GM21526 (cell line): ENCODE measurements at regions not wholly inside any gene's neighbourhood (a gene's known extent, or its start where the extent isn't known, plus 50 kb on each side); places are given as distances from the start of the nearest gene placed in this dataset.
"Not testable (repeated sequence)": the region's sequence is repeated elsewhere in the genome, so short reads cannot be mapped to it uniquely, and the experiment has no call there.

Source experiments
- ATAC-seq: cut with Tn5 transposase; IDR thresholded peaks from one replicate; pipeline ENCODE4 v1.9.1; 2021; ENCODE audit warnings: moderate library complexity; ENCODE audit not compliant: unreplicated experiment, low FRiP score

DNA sequence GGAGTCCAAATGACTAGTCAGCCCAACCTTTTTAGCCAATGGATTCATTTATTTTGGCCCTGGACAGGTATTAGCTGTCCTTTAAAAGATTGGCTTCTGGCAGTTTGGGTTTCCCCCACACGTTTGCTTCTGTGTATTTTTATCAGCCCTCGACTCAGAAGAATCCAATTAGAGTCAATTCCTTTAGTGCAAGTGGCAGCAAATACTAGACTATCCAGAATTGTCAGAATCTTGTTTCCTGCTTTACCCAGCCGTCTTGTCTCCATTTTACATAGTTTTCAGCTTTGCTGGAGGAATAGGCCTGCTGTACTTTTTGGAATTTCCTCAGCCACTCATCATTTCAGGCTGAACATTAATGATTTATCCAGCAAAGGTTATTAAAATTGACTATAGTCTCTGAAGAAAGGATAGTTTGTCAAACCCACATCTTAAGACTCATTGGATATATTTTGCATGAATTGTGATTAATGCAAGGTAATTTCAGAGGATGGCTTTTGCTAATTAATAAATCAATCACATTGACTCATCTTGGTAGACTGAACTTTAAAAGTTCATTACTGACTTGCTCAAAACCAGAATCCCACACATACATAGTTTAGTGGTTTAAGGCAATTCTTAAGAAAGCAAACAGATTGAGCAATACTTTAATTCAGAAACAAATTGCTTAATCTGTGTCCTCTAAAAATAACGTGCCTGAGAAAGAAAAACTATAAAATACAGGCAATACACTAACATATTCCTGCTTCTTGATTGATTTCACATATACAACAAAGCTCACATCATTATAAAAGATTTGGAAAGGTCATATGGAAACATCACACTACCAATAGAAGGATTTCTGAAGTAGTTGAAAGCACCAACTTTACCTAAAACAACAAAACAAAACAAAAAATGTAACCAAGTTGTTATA lies 62.9 kb upstream of the ZNF217 start:
- ATAC-seq, result no peak

DNA sequence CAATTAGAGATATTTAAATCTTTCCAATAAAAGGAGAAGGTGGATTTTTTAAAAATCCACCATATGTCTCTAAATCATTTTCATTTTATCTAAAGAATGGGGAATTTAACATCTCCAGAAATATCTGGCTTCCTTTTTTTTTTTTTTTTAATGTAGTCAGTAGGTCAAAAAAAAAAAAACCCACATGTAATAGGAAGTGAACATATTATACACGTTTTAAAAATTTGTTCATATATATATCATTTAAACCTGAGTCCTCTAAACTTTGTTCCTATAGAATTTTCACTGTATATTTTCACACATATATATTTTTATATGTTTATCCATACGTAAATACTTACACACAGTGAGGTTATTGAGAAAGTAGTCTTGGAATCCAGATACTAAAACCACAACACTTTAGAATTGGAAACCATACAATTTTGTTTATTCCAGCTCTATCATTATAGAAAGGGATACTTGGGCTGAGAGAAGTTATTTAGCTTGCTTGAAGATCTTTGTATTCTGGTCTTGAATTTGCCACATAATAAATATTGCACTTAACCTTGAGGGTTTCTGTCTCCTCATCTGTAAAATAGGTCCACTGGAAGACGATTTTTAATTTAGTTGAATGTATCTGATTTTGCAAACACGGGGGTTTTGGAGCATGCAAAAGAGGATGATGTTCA lies 62.1 kb upstream of the ZNF217 start:
- ATAC-seq, result no peak

DNA sequence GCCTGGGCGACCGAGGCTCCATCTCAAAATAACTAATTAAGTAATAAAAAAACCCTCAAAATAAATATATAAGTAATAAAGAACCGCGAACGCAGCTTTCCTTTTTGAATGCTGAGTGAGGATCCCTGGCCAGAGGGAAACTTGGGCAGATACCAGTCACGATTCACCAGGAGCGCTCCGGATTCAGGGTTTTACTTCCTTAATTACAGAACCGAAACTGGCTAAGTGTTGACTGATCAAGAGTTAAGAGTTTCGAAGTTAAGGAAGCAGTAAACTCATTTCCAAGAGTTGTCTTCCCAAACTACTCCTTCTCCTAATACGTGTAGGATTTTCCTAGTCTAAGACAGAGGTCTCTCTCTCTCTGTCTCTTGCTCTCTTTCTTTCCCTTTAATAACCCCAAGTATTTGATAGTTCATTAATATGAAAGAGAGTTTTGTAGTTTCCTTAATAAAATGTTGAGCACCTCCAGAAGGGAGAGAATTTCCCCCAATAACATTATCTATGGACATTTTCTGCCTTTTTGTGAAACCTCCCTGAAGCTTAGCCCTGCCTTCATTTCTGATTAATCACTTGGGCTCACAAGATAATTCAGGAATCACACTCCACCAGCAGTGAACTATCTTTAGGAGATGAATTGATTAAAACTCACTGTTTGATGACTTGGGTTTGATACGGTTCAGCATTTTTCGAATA lies 61.4 kb upstream of the ZNF217 start:
- ATAC-seq, result no peak

DNA sequence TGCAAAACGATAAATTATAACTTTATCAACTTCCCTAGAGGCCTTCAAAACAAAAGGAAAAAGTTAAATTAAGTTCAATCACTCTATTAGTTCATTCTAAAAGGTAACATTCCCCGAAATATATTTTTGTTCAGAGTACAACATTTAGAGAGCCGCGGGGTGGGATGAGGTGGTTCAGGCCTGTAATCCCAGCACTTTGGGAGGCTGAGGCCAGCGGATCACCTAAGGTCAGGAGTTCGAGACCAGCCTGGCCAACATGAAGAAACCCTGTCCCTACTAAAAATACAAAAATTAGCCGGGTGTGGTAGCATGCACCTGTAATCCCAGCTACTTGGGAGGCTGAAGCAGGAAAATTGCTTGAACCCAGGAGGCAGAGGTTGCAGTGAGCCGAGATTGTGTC lies 60.9 kb upstream of the ZNF217 start:
- ATAC-seq, result not testable (repeated sequence)

DNA sequence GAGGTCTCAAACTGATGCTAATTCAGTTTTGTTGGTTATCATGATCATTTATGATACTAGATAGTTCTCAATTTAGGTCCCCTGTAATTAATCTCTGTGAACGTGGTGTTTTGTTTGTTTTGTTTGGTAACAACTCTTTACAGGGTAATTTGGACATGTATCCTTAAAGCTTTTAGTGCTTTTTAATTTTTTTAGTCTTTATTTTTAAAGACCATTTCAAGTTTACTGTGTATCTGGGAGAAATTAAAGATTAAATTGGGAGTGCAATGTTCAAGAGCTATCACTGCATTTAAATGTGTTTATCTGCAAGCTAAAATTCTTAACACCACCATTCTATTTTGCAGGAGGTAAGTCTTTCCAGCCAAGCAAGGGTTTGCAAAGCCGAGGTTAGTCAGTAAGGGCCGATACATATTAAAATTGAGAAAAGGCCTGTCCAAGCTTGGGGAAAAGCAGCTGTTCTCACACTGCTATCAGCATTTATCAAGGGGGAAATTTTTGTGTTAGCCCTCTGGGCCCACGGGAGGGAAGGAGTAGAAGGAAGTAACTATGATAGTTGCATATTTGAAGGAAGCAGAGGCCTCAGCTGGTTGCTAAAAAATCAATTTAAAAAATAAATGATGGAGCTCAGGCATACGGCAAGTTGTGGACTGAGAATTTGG lies 59.3 kb upstream of the ZNF217 start:
- ATAC-seq, result no peak

DNA sequence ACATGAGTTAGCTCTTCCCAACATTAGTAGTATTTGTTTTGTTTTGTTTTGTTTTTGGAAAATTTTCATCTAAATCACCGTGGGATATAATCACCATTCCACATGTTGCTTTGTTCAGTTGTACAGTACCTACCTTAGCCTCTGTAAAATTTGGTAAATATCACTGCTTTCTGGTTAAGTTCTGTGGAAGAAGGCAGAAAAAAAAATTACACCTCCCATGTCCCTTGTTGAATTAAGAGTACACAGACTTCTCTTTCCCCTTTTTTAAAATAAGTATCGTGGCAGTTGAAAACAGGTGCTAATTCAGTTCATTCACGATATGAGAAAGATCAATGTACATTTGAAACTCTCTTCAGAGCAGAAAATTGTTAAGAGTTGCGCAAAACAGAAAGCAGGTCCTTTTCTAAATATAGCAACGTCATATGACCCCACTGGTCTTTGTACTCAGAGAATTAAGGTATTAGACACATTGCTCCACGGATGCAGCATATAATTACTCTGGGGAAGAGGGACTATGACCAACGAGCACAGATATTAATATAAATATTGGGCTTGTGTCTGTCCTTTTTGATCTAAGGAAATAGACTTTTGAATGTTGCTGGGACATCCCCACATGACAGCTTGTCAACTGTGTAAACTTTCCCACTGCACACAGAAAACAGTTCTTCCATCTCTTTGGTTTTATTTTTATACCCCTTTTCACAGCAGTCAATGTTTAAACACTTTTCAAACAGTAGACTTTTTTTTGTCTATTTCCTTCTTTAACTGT lies 58.6 kb upstream of the ZNF217 start:
- peak; percentile 67 for ATAC-seq

DNA sequence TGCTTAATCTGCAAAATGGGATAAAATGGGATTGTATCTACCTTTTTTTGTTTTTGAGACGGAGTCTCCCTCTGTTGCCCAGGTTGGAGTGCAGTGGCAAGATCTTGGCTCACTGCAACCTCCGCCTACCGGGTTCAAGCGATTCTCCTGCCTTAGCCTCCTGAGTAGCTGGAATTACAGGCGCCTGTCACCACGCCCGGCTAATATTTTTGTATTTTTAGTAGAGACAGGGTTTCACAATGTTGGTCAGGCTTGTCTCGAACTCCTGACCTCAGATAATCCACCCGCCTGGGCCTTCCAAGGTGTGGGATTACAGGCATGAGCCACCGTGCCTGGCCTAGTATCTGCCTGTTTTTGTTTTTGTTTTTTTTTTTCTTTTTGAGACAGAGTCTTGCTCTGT lies 55.9 kb upstream of the ZNF217 start:
- ATAC-seq, result not testable (repeated sequence)

DNA sequence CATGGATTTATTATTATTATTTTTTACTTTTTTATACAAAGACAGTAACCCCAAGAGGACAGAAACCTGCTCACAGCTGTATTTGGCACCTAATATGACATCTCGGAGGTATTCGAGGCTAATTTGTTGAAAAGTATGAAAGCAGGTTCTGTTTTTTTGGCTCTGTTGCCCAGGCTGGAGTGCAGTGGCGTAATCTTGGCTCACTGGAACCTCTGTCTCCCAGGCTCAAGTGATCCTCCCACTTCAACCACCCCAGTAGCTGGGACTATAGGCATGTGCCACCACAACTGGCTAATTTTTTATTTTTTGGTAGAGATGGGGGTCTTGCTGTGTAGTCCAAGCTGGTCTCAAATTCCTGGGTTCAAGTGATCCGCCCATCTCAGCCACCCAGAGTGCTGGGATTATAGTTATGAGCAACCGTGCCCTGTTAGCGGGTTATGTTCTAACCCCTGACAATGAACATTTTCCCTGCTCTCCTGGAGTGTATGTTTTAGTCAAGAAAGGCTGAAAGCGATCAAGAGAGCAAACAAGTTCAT lies 53.7 kb upstream of the ZNF217 start:
- no peak for ATAC-seq

DNA sequence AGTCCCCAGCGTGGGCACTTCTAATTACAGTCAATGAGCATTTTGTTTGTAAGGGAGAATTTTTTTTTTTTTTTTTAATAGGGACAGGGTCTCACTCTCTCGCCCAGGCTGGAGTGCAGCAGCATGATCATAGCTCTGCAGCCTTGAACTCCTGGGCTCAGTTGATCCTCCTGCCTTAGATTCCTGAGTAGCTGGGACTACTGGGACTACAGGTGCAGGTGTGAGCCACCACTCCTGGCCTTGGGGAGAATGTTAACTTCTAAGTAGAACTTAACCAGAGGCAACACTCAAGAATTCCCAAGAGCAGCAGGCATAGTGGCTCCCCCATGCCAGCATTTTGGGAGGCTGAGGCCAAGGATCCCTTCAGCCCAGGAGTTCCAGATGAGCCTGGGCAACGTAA lies 52.9 kb upstream of the ZNF217 start:
- ATAC-seq, result no peak

DNA sequence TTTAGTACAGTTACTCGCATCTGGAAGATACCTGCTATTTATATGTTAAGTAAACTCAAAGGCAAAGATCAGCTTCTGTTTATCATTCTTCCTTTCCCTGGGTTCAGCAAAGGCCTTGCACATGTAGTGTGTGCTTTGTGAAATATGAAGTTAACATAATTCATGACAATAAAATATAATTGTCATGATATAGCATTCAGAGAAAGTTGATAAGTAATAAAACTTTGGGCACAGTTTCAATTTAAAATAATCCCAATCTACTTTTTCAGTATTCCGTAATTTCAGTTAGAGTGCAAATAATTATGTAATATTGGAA lies 51.9 kb upstream of the ZNF217 start:
- no peak for ATAC-seq

DNA sequence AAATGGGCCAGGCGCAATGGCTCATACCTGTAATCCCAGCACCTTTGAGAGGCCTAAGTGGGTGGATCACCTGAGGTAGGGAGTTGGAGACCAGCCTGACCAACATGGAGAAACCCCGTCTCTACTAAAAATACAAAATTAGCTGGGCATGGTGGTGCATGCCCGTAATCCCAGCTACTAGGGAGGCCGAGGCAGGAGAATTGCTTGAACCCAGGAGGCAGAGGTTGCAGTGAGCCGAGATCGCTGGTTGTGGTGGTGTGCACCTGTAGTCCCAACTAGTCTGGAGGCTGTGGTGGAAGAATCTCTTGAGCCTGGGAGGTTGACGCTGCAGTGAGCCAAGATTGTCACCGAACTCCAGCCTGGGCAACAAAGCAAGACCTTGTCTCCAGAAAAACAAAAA lies 50.5 kb upstream of the ZNF217 start:
- ATAC-seq, result not testable (repeated sequence)
